GM18867 (cell line): ENCODE measurements at regions not wholly inside any gene's neighbourhood (a gene's known extent, or its start where the extent isn't known, plus 50 kb on each side); places are given as distances from the start of the nearest gene placed in this dataset.
A peak's percentile ranks its signal among the peaks of the same experiment; 100 is the strongest.

Experiments
- ATAC-seq: cut with Tn5 transposase; IDR thresholded peaks from one replicate; pipeline ENCODE4 v1.9.1; 2021; ENCODE audit warnings: mild to moderate bottlenecking, moderate library complexity; ENCODE audit not compliant: unreplicated experiment

- no peak for ATAC-seq
Observed at GRCh38 chr6:80667006-80667405, 560.5 kb downstream of the BCKDHB start.

DNA sequence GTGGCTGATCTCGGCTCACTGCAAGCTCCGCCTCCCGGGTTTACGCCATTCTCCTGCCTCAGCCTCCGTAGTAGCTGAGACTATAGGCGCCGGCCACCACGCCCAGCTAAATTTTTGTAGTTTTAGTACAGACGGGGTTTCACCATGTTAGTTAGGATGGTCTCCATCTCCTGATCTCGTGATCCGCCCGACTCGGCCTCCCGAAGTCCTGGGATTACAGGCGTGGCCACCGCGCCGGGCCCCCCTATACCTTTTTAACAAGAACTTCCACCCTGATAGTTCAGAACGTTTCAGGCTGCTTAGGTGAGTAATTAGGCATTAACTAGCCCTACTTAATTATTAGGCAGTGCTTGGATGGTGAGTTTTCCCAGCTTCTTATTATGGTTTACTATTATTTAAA lies 552.5 kb downstream of the BCKDHB start:
- no peak for ATAC-seq

- ATAC-seq: no peak
Observed at GRCh38 chr6:80647156-80647555, 540.7 kb downstream of the BCKDHB start.

DNA sequence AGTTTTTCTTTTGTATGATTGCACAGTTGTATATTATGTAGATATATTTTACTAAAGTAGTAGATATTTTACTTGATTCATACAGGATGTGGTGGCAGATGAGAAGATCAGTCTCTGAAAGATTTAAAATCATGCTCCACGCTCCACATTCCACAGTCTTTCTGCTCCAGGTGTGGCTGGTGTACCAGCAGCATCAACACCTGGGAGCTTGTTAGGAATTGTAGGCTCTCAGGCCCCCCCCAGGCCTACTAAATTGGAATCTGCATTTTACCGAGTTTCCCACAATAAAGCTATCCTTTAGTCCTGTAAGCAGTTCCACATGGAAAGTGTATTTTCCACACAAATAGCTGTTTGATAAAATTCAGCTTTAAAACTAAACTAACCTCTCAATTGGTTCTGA lies 537.4 kb downstream of the BCKDHB start:
- no peak for ATAC-seq

DNA sequence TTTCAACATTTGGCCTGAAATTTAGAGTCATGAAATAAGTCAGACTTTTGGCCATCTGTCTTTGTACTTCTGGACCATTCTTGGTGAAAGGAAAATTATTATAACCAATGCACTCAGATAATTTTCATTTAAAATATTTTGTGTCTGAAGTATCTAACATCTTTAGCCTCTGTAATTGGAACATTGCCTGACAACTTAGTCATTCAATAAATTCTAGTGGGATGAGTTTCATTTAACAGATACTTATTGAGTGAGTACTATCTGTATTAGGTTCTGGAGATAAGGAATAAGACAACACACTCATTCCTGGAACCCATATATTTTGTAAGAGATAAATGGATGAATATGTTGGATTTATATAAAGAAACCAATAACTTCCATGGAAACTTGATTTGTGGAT lies 536.0 kb downstream of the BCKDHB start:
- ATAC-seq: no peak

- ATAC-seq: no peak
Observed at GRCh38 chr6:80641591-80641990, 535.1 kb downstream of the BCKDHB start.

GRCh38 chr6:80640176-80640575 lies 533.7 kb downstream of the BCKDHB start:
- peak; percentile 52 for ATAC-seq

GRCh38 chr6:80639181-80639629 lies 532.7 kb downstream of the BCKDHB start:
- no peak for ATAC-seq

DNA sequence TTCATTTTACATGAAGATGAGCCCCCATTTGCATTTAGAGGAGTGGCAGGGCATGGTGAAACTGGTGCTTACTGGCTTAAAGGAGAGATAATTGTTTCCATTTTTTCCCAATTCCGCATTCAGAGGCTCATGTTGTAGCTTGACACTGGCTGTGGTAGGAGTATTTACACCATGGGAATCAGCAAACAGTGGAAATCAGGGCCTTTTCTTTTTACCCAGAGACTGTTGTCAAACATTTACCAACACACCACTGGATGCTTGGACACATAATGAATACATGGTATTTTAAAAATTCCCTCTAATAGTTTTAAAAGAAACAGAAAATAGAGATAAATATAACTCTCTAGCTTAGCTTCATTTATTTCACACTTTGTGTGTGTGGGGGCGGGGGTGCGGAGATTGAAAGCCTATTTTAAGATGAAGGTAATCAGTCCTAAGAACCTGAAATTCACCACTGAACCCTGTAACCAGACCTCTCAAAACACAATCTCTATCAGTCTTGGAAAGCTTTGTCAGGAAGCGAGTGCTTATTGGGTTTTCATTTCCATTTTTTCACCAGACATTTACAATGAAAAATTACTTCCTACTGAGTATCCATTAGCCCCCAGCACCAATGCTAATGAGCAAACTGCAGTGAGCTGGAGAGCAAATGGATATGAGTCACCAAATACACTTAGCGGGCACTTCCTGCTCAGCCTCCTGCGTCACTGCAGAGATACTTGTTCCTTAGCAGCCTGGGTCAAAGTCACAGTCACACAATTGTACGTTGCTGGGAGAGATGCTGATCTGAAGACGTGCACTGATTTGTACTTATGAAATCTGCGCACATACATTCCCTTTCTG lies 532.0 kb downstream of the BCKDHB start:
- peak; percentile 96 for ATAC-seq

- no peak for ATAC-seq
Observed at GRCh38 chr6:80637312-80637711, 530.8 kb downstream of the BCKDHB start.

- no peak for ATAC-seq
Observed at GRCh38 chr6:80636689-80637088, 530.2 kb downstream of the BCKDHB start.

GRCh38 chr6:80633412-80633811 lies 526.9 kb downstream of the BCKDHB start:
- ATAC-seq: no peak

- no peak for ATAC-seq
Observed at GRCh38 chr6:80625405-80625804, 518.9 kb downstream of the BCKDHB start.

DNA sequence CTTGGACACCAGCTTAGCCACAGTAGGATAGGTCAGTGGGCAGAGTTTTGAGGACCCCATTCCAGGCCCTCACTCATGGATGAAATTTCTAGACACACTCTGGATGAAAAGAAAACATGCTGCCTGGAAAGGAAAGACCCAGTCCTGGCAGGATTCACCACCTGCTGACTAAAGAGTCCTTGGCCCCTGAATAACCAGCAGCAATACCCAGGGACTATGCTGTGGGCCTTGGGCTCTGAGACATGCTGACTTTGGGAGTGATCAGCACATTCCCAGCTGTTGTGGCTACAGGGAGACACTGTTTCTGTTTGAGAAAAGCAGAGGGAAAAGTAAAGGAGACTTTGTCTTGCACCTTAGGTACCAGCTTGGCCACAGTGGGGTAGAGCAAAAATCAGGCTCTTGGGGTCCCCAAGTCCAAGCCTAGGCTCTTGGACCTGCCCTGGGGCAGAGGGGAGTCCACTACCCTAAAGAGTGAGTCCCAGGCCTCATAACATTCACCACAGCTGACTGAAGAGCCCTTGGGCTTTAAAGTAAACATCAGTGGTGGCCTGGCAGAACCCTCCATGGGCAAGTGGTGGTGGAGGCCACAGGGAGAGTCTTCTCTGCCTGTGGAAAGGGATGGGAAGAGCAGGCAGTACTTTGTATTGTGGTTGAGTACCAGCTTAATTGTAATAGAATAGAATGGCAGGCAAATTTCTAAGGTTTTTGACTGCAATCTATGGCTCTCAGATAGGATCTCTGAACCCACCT lies 516.8 kb downstream of the BCKDHB start:
- ATAC-seq: no peak

DNA sequence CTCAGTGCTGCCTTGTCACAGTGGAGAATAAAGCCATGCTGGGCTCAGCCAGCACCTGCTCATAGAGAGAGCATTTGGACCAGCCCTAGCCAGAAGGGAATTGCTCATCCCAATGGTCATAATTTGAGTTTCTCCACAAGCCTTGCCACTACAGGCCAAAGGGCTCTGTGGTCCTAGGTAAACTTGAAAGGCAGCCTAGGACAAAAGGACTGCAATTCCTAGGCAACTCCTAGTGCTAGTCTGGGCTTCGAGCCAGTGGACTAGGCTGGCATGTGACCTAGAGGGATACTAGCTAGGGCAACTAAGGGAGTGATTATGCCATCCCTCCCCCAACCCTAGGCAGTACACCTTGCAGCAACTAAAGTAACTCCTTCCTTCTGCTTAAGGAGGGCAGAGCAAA lies 516.2 kb downstream of the BCKDHB start:
- no peak for ATAC-seq

DNA sequence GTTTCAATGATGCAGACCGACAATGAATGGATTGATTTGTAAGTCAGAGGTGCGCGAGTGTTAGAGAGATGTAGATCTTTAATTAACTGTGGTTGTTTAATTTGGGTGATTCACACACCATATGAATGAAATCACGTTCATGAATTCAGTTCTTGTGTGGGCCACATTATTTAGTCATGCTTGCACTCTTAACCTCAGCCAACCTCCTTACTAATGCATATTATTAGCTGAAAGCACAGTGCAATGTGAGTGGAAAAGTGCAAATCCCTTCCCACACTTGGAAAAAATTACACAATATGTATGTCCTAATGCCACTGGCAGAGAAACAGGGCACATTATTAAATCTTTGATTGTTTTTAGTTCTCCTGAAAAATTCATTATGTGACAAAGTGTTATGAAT lies 512.5 kb downstream of the BCKDHB start:
- ATAC-seq: no peak

DNA sequence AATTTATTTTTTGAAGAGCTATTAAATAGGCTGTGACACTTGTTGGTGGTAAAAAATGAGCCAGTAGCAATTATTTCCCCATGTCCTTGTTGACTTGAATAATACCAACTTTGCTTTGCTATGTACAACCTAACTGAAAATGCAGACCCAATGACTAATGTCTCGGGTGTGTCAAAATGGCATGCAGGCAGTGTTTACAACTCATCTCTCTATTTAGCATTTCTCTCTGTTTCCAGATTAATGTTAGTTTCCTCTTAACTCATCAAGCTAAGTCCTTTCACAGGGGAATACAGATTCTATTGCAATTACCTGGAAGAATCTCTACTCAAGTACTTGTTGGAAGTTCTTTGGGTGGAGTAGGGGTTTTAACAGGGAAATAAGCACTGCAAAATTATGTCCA lies 504.4 kb downstream of the BCKDHB start:
- ATAC-seq: no peak

DNA sequence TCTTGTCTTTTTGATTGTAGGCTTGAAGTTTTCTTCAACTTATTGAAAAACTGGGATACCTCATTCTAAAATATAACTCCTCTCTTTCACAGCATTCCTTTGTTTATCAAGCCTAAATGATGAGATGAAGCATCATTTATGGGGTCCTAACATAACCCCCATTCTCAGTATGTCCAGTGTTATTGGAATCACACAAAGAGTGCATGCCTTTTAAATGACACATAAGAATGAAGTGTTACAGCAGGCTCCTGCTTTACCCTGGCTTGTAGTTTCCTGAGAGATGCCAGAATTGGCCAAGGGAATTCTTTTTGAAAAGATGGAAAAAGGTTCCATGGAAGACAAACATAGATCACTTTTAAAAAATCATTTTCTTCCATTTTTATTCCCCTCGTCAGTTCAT lies 502.4 kb downstream of the BCKDHB start:
- ATAC-seq: no peak

DNA sequence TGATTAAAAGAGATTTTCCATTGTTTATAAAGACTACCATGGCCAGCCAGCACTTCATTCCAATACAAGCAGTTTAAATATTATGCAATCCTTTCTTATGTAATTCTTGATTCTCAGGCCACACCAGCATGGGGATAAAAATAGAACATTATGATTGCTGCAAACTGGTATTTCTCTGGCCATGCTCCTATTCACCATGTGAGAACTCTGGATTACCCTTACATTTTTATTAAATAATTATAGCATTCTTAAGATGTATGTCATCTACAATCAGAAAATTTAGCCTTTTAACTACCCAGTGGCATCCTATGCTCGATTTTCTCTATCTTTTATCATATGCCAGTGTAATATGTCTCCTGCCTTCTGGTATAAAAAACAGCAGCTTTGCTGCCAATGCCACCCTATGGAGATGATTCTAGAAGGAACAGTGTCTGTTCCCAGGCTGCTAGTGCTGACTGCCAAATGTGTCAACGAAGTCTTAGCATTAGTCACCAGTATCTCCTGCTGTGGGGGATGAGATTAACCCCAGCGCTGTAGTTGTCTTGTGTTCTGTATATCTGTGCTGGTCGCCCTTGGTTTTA lies 501.4 kb downstream of the BCKDHB start:
- no peak for ATAC-seq

- ATAC-seq: peak; percentile 84
Observed at GRCh38 chr6:80605165-80605989, 498.9 kb downstream of the BCKDHB start.

DNA sequence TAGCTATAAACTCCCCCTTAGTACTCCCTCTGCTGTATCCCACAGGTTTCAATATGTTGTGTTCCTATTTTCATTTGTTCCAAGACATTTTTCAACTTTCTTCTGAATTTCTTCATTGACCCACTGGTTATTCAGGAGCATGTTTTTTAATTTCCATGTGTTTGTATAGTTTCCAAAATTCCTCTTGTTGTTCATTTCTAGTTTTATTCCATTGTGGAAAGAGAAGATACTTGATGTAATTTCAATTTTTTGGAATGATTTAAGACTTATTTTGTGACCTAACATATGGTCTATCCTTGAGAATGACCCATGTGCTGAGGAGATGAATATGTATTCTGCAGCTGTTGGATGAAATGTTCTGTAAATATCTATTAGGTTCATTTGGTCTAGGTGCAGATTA lies 497.2 kb downstream of the BCKDHB start:
- no peak for ATAC-seq
